ENCODE measurements at regions not wholly inside any gene's neighbourhood (a gene's known extent, or its start where the extent isn't known, plus 50 kb on each side); places are given as distances from the start of the nearest gene placed in this dataset.

- peaks cover 43% of the 10 kb centered on the region for H3K4me1 ChIP-seq (ENCODE audit: insufficient read depth)
- no peak for TF ChIP-seq EZH2phosphoT487 (IDR thresholded peaks at IDR 0.05; ENCODE audit: insufficient read depth, low read depth)
- no peak for TF ChIP-seq EZH2 (IDR thresholded peaks at IDR 0.05; ENCODE audit: insufficient read depth, poor library complexity, severe bottlenecking)
- no peak overlapping the region for H3K9ac ChIP-seq
- no peaks in the 10 kb centered on the region for H3K36me3 ChIP-seq (ENCODE audit: low read depth)
- H3K9me2 ChIP-seq (ENCODE audit: insufficient read depth), result no peaks in the 10 kb centered on the region
- no peak overlapping the region for H2AFZ ChIP-seq
- H3K27me3 ChIP-seq (replicated peaks; ENCODE audit: insufficient read depth), result no peaks in the 10 kb centered on the region
- no peak overlapping the region for H3K4me2 ChIP-seq (ENCODE audit: unreplicated experiment)
- in situ Hi-C loops (cut with MboI), result no loop called here
- H4K20me1 ChIP-seq (ENCODE audit: insufficient read depth), result no peaks in the 10 kb centered on the region
- 51 to 60% methylated on average over 1 of the region's 1 CpG for WGBS, 2 experiments (ENCODE audit: low coverage in 1 of 2, low lambda C conversion rate in 2 of 2, missing lambda C conversion rate in 2 of 2)
- H3F3A ChIP-seq (ENCODE audit: insufficient read depth), result peaks cover 20% of the 10 kb centered on the region; the same call in 1 of the 2 replicates
- H3K27ac ChIP-seq, result no peak overlapping the region
- no peaks in the 10 kb centered on the region for H3K9me3 ChIP-seq (ENCODE audit: low read depth)
- H3K4me3 ChIP-seq, result no peak overlapping the region
- no peaks in the 10 kb centered on the region for H3K79me2 ChIP-seq (ENCODE audit: insufficient read depth)
- peak; percentile 52 for DNase-seq
Measured at GRCh38 chr7:114109304-114109703, 190.5 kb upstream of the PPP1R3A start.

GRCh38 chr7:114108510-114108909 is 189.7 kb upstream of the PPP1R3A start:
- Histone ChIP-seq H3F3A (ENCODE audit: insufficient read depth) (peaks cover 20% of the 10 kb centered on the region; the same call in 1 of the 2 replicates), H3K9me2 (ENCODE audit: insufficient read depth) (no peaks in the 10 kb centered on the region), H3K4me3 (no peak overlapping the region), H3K79me2 (ENCODE audit: insufficient read depth) (no peaks in the 10 kb centered on the region), H3K36me3 (ENCODE audit: low read depth) (no peaks in the 10 kb centered on the region), H3K4me2 (ENCODE audit: unreplicated experiment) (no peak overlapping the region), H3K4me1 (ENCODE audit: insufficient read depth) (peaks cover 50% of the 10 kb centered on the region), H3K9ac (no peak overlapping the region), H3K27me3 (replicated peaks; ENCODE audit: insufficient read depth) (no peaks in the 10 kb centered on the region), H3K27ac (peak overlapping the region; percentile 21; the same call in 1 of the 2 replicates), H2AFZ (no peak overlapping the region), H4K20me1 (ENCODE audit: insufficient read depth) (no peaks in the 10 kb centered on the region), H3K9me3 (ENCODE audit: low read depth) (no peaks in the 10 kb centered on the region)
- in situ Hi-C loops (cut with MboI), result no loop called here
- no peak for DNase-seq
- TF ChIP-seq EZH2phosphoT487 (IDR thresholded peaks at IDR 0.05; ENCODE audit: insufficient read depth, low read depth) (no peak), EZH2 (IDR thresholded peaks at IDR 0.05; ENCODE audit: insufficient read depth, poor library complexity, severe bottlenecking) (no peak)

- peaks cover 45% of the 10 kb centered on the region for H3K4me1 ChIP-seq (ENCODE audit: insufficient read depth)
- no peaks in the 10 kb centered on the region for H4K20me1 ChIP-seq (ENCODE audit: insufficient read depth)
- 0 out of 2 replicates have a peak overlapping the region, but pooled peaks have one; percentile 2 for H3K4me3 ChIP-seq
- H3K79me2 ChIP-seq (ENCODE audit: insufficient read depth), result no peaks in the 10 kb centered on the region
- H3K27ac ChIP-seq, result peak overlapping the region; percentile 21; the same call in 1 of the 2 replicates
- H3K9ac ChIP-seq, result no peak overlapping the region
- TF ChIP-seq EZH2phosphoT487 (IDR thresholded peaks at IDR 0.05; ENCODE audit: insufficient read depth, low read depth) (no peak), EZH2 (IDR thresholded peaks at IDR 0.05; ENCODE audit: insufficient read depth, poor library complexity, severe bottlenecking) (no peak)
- peaks cover 14% of the 10 kb centered on the region; the same call in 1 of the 2 replicates for H3F3A ChIP-seq (ENCODE audit: insufficient read depth)
- in situ Hi-C loops (cut with MboI), result no loop called here
- H3K9me2 ChIP-seq (ENCODE audit: insufficient read depth), result no peaks in the 10 kb centered on the region
- H2AFZ ChIP-seq, result peak overlapping the region; percentile 8; the same call in 1 of the 2 replicates
- no peaks in the 10 kb centered on the region for H3K9me3 ChIP-seq (ENCODE audit: low read depth)
- DNase-seq, result peak; percentile 74
- H3K27me3 ChIP-seq (replicated peaks; ENCODE audit: insufficient read depth), result no peaks in the 10 kb centered on the region
- no peaks in the 10 kb centered on the region for H3K36me3 ChIP-seq (ENCODE audit: low read depth)
- H3K4me2 ChIP-seq (ENCODE audit: unreplicated experiment), result peak overlapping the region; percentile 9
- WGBS, 2 experiments (ENCODE audit: low coverage in 1 of 2, low lambda C conversion rate in 2 of 2, missing lambda C conversion rate in 2 of 2), result 0 to 2% methylated on average over 2 of the region's 2 CpGs
Measured at GRCh38 chr7:114107522-114107921, 188.7 kb upstream of the PPP1R3A start.

GRCh38 chr7:114104035-114104434 is 185.2 kb upstream of the PPP1R3A start:
- H3K9me3 ChIP-seq (ENCODE audit: low read depth), result no peaks in the 10 kb centered on the region
- in situ Hi-C loops (cut with MboI), result no loop called here
- H3K9ac ChIP-seq, result no peak overlapping the region
- H2AFZ ChIP-seq, result no peak overlapping the region
- H3K27me3 ChIP-seq (replicated peaks; ENCODE audit: insufficient read depth), result no peaks in the 10 kb centered on the region
- DNase-seq, result peak; percentile 64
- no peaks in the 10 kb centered on the region for H3K36me3 ChIP-seq (ENCODE audit: low read depth)
- peaks cover 32% of the 10 kb centered on the region for H3K4me1 ChIP-seq (ENCODE audit: insufficient read depth)
- H3K79me2 ChIP-seq (ENCODE audit: insufficient read depth), result no peaks in the 10 kb centered on the region
- no peak overlapping the region for H3K4me2 ChIP-seq (ENCODE audit: unreplicated experiment)
- no peaks in the 10 kb centered on the region for H4K20me1 ChIP-seq (ENCODE audit: insufficient read depth)
- TF ChIP-seq EZH2phosphoT487 (IDR thresholded peaks at IDR 0.05; ENCODE audit: insufficient read depth, low read depth) (no peak), EZH2 (IDR thresholded peaks at IDR 0.05; ENCODE audit: insufficient read depth, poor library complexity, severe bottlenecking) (no peak)
- H3K9me2 ChIP-seq (ENCODE audit: insufficient read depth), result no peaks in the 10 kb centered on the region
- WGBS, 2 experiments (ENCODE audit: low coverage in 1 of 2, low lambda C conversion rate in 2 of 2, missing lambda C conversion rate in 2 of 2), result 91 to 94% methylated on average over 1 of the region's 1 CpG
- H3K4me3 ChIP-seq, result no peak overlapping the region
- H3K27ac ChIP-seq, result no peak overlapping the region
- peaks cover 13% of the 10 kb centered on the region; the same call in 1 of the 2 replicates for H3F3A ChIP-seq (ENCODE audit: insufficient read depth)

GRCh38 chr7:114102996-114103395 is 184.2 kb upstream of the PPP1R3A start:
- H3F3A ChIP-seq (ENCODE audit: insufficient read depth), result peaks cover 6% of the 10 kb centered on the region; the same call in 1 of the 2 replicates
- no peak overlapping the region for H3K4me3 ChIP-seq
- H3K79me2 ChIP-seq (ENCODE audit: insufficient read depth), result no peaks in the 10 kb centered on the region
- H3K27ac ChIP-seq, result no peak overlapping the region
- H2AFZ ChIP-seq, result no peak overlapping the region
- 92 to 94% methylated on average over 2 of the region's 2 CpGs for WGBS, 2 experiments (ENCODE audit: low coverage in 1 of 2, low lambda C conversion rate in 2 of 2, missing lambda C conversion rate in 2 of 2)
- in situ Hi-C loops (cut with MboI), result no loop called here
- no peaks in the 10 kb centered on the region for H3K27me3 ChIP-seq (replicated peaks; ENCODE audit: insufficient read depth)
- no peaks in the 10 kb centered on the region for H3K36me3 ChIP-seq (ENCODE audit: low read depth)
- no peaks in the 10 kb centered on the region for H3K9me3 ChIP-seq (ENCODE audit: low read depth)
- no peak for TF ChIP-seq EZH2phosphoT487 (IDR thresholded peaks at IDR 0.05; ENCODE audit: insufficient read depth, low read depth)
- peaks cover 21% of the 10 kb centered on the region for H3K4me1 ChIP-seq (ENCODE audit: insufficient read depth)
- H4K20me1 ChIP-seq (ENCODE audit: insufficient read depth), result no peaks in the 10 kb centered on the region
- no peaks in the 10 kb centered on the region for H3K9me2 ChIP-seq (ENCODE audit: insufficient read depth)
- H3K4me2 ChIP-seq (ENCODE audit: unreplicated experiment), result no peak overlapping the region
- H3K9ac ChIP-seq, result no peak overlapping the region
- DNase-seq, result no peak
